A549 (cell line): ENCODE measurements at regions not wholly inside any gene's neighbourhood (a gene's known extent, or its start where the extent isn't known, plus 50 kb on each side); places are given as distances from the start of the nearest gene placed in this dataset.

ENCODE experiments used
- ATAC-seq, 2 experiments: fragments of 200-7000 bp in 1 of 2; fragments of >200 bp in 1 of 2; cut with Nextera tagmentation in 1 of 2; cut with Tn5 transposase in 1 of 2; 3 replicates each; pipeline versions ENCODE4 v1.8.0 to v1.9.1; 2018 to 2020; ENCODE audit warnings: mild to moderate bottlenecking in 1 of 2, moderate library complexity in 1 of 2
- CTCF ChIA-PET: fragments of 300-600 bp; sonication (Branson Sonifier 250); formaldehyde crosslinking; extraction: SDS; loops from one replicate; lab custom pipeline; 2021; ENCODE audit warnings: antibody characterized with exemption, inconsistent platforms; lab: Yijun Ruan, JAX
- POLR2A ChIA-PET: fragments of 350-600 bp; formaldehyde crosslinking; extraction: SDS; loops from one replicate; lab custom pipeline; 2021; ENCODE audit warnings: antibody characterized with exemption, inconsistent platforms; lab: Yijun Ruan, JAX
- DNase-seq, 2 experiments: peaks; one replicate each; pipeline versions ENCODE4 v3.0.0 to v3.0.0-alpha.2; 2011 to 2016; ENCODE audit warnings: low read depth in 1 of 2, low spot score in 1 of 2
- FAIRE-seq: peaks from 2 replicates; lab custom pipeline; 2011; peaks lifted over from hg19 to GRCh38; lab: Jason Lieb, UNC
- H3K27ac ChIP-seq, 2 experiments: fragments of >200 bp; sonication (Bioruptor Twin); formaldehyde crosslinking; 3 replicates each; pipeline ENCODE4 v1.5.1; 2016 to 2017
- H3K4me1 ChIP-seq: fragments of >200 bp; sonication (Bioruptor Twin); formaldehyde crosslinking; 3 replicates; pipeline ENCODE4 v1.6.1; 2016
- H3K4me2 ChIP-seq: fragments of >200 bp; sonication (Bioruptor Twin); formaldehyde crosslinking; 3 replicates; pipeline ENCODE4 v1.6.1; 2016
- H3K4me3 ChIP-seq: fragments of >200 bp; sonication (Bioruptor Twin); formaldehyde crosslinking; 3 replicates; pipeline ENCODE4 v1.5.1; 2016
- H3K9me3 ChIP-seq: fragments of >200 bp; sonication (Bioruptor Twin); formaldehyde crosslinking; 3 replicates; pipeline ENCODE4 v1.6.1; 2016
- ATOH8 ChIP-seq: fragments of 250-450 bp; sonication (Bioruptor Pico); IDR thresholded peaks from 2 replicates; pipeline ENCODE4 v1.5.0; 2020; ENCODE audit warnings: low read depth, mild to moderate bottlenecking, moderate library complexity
- CEBPB ChIP-seq, 2 experiments: fragments of >200 bp in 1 of 2; sonication (Bioruptor Twin) in 1 of 2; formaldehyde crosslinking in 1 of 2; IDR thresholded peaks; 2 replicates each; pipeline ENCODE4 v1.6.1; 2012 to 2016
- CHD2 ChIP-seq: fragments of 150-350 bp; IDR thresholded peaks from 2 replicates; pipeline ENCODE4 v1.6.1; 2014; ENCODE audit warnings: low read length; ENCODE audit not compliant: partially characterized antibody
- CHD4 ChIP-seq: fragments of 200-600 bp; sonication (generic); IDR thresholded peaks from 2 replicates; pipeline ENCODE4 v1.6.1; 2016; ENCODE audit warnings: antibody characterized with exemption, mild to moderate bottlenecking, borderline replicate concordance
- EHMT2 ChIP-seq: fragments of 200-600 bp; sonication (generic); IDR thresholded peaks from 2 replicates; pipeline ENCODE4 v1.6.1; 2016; ENCODE audit warnings: antibody characterized with exemption, low read depth, mild to moderate bottlenecking, moderate library complexity
- ELK1 ChIP-seq: fragments of 150-350 bp; IDR thresholded peaks from 2 replicates; pipeline ENCODE4 v1.6.1; 2014; ENCODE audit warnings: low read depth, mild to moderate bottlenecking, low read length
- EP300 ChIP-seq, 2 experiments: fragments of >200 bp; sonication (Bioruptor Twin); formaldehyde crosslinking; IDR thresholded peaks; 2 replicates in 1 of 2; 3 replicates in 1 of 2; pipeline ENCODE4 v1.6.1; 2016 to 2017
- ESRRA ChIP-seq: fragments of 150-350 bp; IDR thresholded peaks from 2 replicates; pipeline ENCODE4 v1.6.1; 2014; ENCODE audit warnings: mild to moderate bottlenecking, low read length, borderline replicate concordance
- FOXS1 ChIP-seq: fragments of 250-450 bp; sonication (Bioruptor Pico); IDR thresholded peaks from 2 replicates; pipeline ENCODE4 v1.5.0; 2020; ENCODE audit warnings: mild to moderate bottlenecking, moderate library complexity
- HES2 ChIP-seq: fragments of >200 bp; sonication (Bioruptor Twin); formaldehyde crosslinking; IDR thresholded peaks from 2 replicates; pipeline ENCODE4 v1.6.1; 2016
- HOXB13 ChIP-seq: fragments of 250-450 bp; sonication (Bioruptor Pico); IDR thresholded peaks from 2 replicates; pipeline ENCODE4 v1.5.0; 2020; ENCODE audit warnings: low read depth, mild to moderate bottlenecking, moderate library complexity
- HOXB5 ChIP-seq: fragments of 250-450 bp; sonication (Bioruptor Pico); IDR thresholded peaks from 2 replicates; pipeline ENCODE4 v1.5.0; 2020; ENCODE audit warnings: mild to moderate bottlenecking, moderate library complexity
- NFE2L2 ChIP-seq: fragments of 150-350 bp; conservative IDR thresholded peaks from 2 replicates; pipeline ENCODE4 v1.6.1; 2014; ENCODE audit warnings: low read length
- NPAS2 ChIP-seq: fragments of 250-450 bp; sonication (Bioruptor Pico); IDR thresholded peaks from 2 replicates; pipeline ENCODE4 v1.8.0; 2022; ENCODE audit warnings: mild to moderate bottlenecking, moderate library complexity, borderline replicate concordance
- PBX3 ChIP-seq: IDR thresholded peaks from 2 replicates; pipeline ENCODE4 v1.6.1; 2012
- RAD21 ChIP-seq, 2 experiments: fragments of >200 bp in 1 of 2; sonication (Bioruptor Twin) in 1 of 2; formaldehyde crosslinking in 1 of 2; IDR thresholded peaks in 1 of 2; conservative IDR thresholded peaks in 1 of 2; 2 replicates in 1 of 2; 3 replicates in 1 of 2; pipeline ENCODE4 v1.6.1; 2012 to 2018; ENCODE audit warnings: inconsistent platforms in 1 of 2
- REST ChIP-seq: fragments of 200-600 bp; sonication (generic); IDR thresholded peaks from 2 replicates; pipeline ENCODE4 v1.6.1; 2016; ENCODE audit warnings: antibody characterized with exemption, mild to moderate bottlenecking, moderate library complexity
- SREBF2 ChIP-seq: fragments of 450-650 bp; IDR thresholded peaks from 2 replicates; pipeline ENCODE4 v1.6.1; 2014; ENCODE audit warnings: mild to moderate bottlenecking, moderate library complexity
- TP53 ChIP-seq: fragments of 250-450 bp; sonication (Bioruptor Pico); IDR thresholded peaks from 2 replicates; pipeline ENCODE4 v1.5.0; 2021; ENCODE audit warnings: mild to moderate bottlenecking, moderate library complexity
- ZC3H11A ChIP-seq: fragments of 450-650 bp; IDR thresholded peaks from 2 replicates; pipeline ENCODE4 v1.6.1; 2014; ENCODE audit warnings: antibody characterized with exemption, mild to moderate bottlenecking
- ZSCAN20 ChIP-seq: fragments of 250-450 bp; sonication (Bioruptor Pico); IDR thresholded peaks from 2 replicates; pipeline ENCODE4 v1.8.0; 2022; ENCODE audit warnings: mild to moderate bottlenecking, moderate library complexity
- WGBS: methylation state at CpG from one replicate; pipeline ENCODE4 v1.1.6; 2017; ENCODE audit errors: missing lambda C conversion rate; 5-methylcytosine and 5-hydroxymethylcytosine counted together

GRCh38 chr14:57080691-57081090 is 188.0 kb downstream of the EXOC5 start:
- TF ChIP-seq TP53 (CRISPR knock-in tag) (no peak), NFE2L2 (no peak), CHD4 (no peak), PBX3 (no peak), REST (no peak), ZSCAN20 (CRISPR knock-in tag) (no peak), EP300 (IDR thresholded peaks at IDR 0.05) (no peak), HES2 (no peak), ATOH8 (CRISPR knock-in tag) (no peak), CEBPB (IDR thresholded peaks at IDR 0.05) (no peak), ESRRA (no peak), HOXB5 (CRISPR knock-in tag) (no peak), SREBF2 (no peak), FOXS1 (CRISPR knock-in tag) (no peak), NPAS2 (no peak), CHD2 (no peak), HOXB13 (CRISPR knock-in tag) (no peak)
- no peak overlapping the region for H3K4me3 ChIP-seq
- ChIA-PET POLR2A (no interaction called here), CTCF (no interaction called here)
- 14% methylated on average over 3 of the region's 3 CpGs for WGBS
- FAIRE-seq (no peak), ATAC-seq (no peak), DNase-seq (no peak)
- no peak overlapping the region for H3K27ac ChIP-seq
- no peak overlapping the region for H3K4me2 ChIP-seq
- no peaks in the 10 kb centered on the region for H3K4me1 ChIP-seq
- H3K9me3 ChIP-seq = no peaks in the 10 kb centered on the region

- ChIA-PET POLR2A (no interaction called here), CTCF (no interaction called here)
- ATAC-seq (no peak), FAIRE-seq (no peak), DNase-seq (no peak)
- H3K27ac ChIP-seq = no peak overlapping the region
- TF ChIP-seq ESRRA (no peak), EHMT2 (no peak), RAD21 (conservative IDR thresholded peaks at IDR 0.05 in 1 of 2, IDR thresholded peaks at IDR 0.05 in 1 of 2) (no peak), ZC3H11A (no peak), ELK1 (no peak)
- H3K4me2 ChIP-seq = no peak overlapping the region
- H3K4me1 ChIP-seq = no peaks in the 10 kb centered on the region
- 61% methylated on average over 2 of the region's 2 CpGs for whole genome bisulfite sequencing
- H3K4me3 ChIP-seq = no peak overlapping the region
- no peaks in the 10 kb centered on the region for H3K9me3 ChIP-seq
Measured at GRCh38 chr14:57078054-57078453, 190.7 kb downstream of the EXOC5 start.
